Smooth muscle cell (in vitro differentiated cells): ENCODE measurements at regions not wholly inside any gene's neighbourhood (a gene's known extent, or its start where the extent isn't known, plus 50 kb on each side); places are given as distances from the start of the nearest gene placed in this dataset.
A peak's percentile ranks its signal among the peaks of the same experiment; 100 is the strongest.

Source experiments
- DNase-seq: peaks from one replicate; lab custom pipeline; 2025; ENCODE audit not compliant: unreplicated experiment; lab: John Stamatoyannopoulos, UW
- H2AFZ ChIP-seq: fragments of 200-600 bp; sonication (generic); 2 replicates; pipeline ENCODE4 v1.6.0; 2016; ENCODE audit warnings: antibody characterized with exemption, low read depth, mild to moderate bottlenecking
- H3F3A ChIP-seq: fragments of 200-600 bp; sonication (generic); 2 replicates; pipeline ENCODE4 v1.6.0; 2017; ENCODE audit warnings: antibody characterized with exemption, low read depth
- H3K27ac ChIP-seq: fragments of 200-600 bp; sonication (generic); 2 replicates; pipeline ENCODE4 v1.5.1; 2016; ENCODE audit warnings: low read depth, mild to moderate bottlenecking
- H3K27me3 ChIP-seq: fragments of 200-600 bp; sonication (generic); 2 replicates; pipeline ENCODE4 v1.6.1; 2016; ENCODE audit warnings: low read depth, mild to moderate bottlenecking
- H3K36me3 ChIP-seq: fragments of 200-600 bp; sonication (generic); 2 replicates; pipeline ENCODE4 v1.5.1; 2016; ENCODE audit warnings: low read depth
- H3K4me1 ChIP-seq: fragments of 200-600 bp; sonication (generic); 2 replicates; pipeline ENCODE4 v1.5.1; 2016; ENCODE audit warnings: low read depth
- H3K4me2 ChIP-seq: fragments of 200-600 bp; sonication (generic); 2 replicates; pipeline ENCODE4 v1.6.0; 2016; ENCODE audit warnings: mild to moderate bottlenecking
- H3K4me3 ChIP-seq: fragments of 200-600 bp; sonication (generic); 2 replicates; pipeline ENCODE4 v1.5.1; 2016; ENCODE audit warnings: mild to moderate bottlenecking
- H3K79me2 ChIP-seq: fragments of 200-600 bp; sonication (generic); 2 replicates; pipeline ENCODE4 v1.6.0; 2016; ENCODE audit warnings: low read depth, mild to moderate bottlenecking
- H3K9ac ChIP-seq: fragments of 200-600 bp; sonication (generic); 2 replicates; pipeline ENCODE4 v1.6.0; 2016; ENCODE audit warnings: low read depth
- H3K9me3 ChIP-seq: fragments of 200-600 bp; sonication (generic); replicated peaks from 2 replicates; pipeline ENCODE4 v1.5.1; 2016; ENCODE audit warnings: low read depth
- H4K20me1 ChIP-seq: fragments of 200-600 bp; sonication (generic); 2 replicates; pipeline ENCODE4 v1.6.0; 2016; ENCODE audit warnings: low read depth
- WGBS: methylation state at CpG from one replicate; pipeline ENCODE4 v1.1.7; 2016; ENCODE audit warnings: low lambda C conversion rate; 5-methylcytosine and 5-hydroxymethylcytosine counted together
- TF ChIP-seq, protein P1 (sequence below): fragments of 200-600 bp; sonication (generic); IDR thresholded peaks from 2 replicates; pipeline ENCODE4 v1.5.1; 2017; ENCODE audit warnings: borderline replicate concordance, mild to moderate bottlenecking, antibody characterized with exemption; ENCODE audit not compliant: insufficient read depth, poor library complexity, severe bottlenecking

DNA sequence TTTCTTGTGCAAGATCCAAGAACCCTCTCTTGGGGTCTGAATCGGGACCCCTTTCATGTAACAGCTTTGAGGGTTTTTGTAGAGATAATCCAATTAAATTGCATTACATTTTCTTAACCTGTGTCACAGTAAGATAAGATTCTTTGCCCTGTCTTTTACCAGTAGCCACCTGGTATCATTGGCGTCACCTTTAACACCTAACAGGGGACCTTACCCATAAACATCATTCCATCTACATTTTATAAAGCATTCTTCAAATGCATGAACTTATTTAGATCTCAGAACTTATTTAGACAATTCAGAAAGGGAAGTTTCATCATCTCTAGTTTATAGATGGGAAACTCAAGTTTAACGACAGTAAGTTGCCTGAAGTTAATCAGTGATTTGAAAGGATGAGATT, 106.4 kb upstream of the KLF6 start:
- Histone ChIP-seq H3F3A (peaks cover 35% of the 10 kb centered on the region), H3K9me3 (no peaks in the 10 kb centered on the region), H3K27me3 (no peaks in the 10 kb centered on the region), H3K36me3 (no peaks in the 10 kb centered on the region), H3K4me3 (no peak overlapping the region), H2AFZ (no peak overlapping the region), H4K20me1 (no peaks in the 10 kb centered on the region), H3K4me2 (no peak overlapping the region), H3K9ac (peak overlapping the region; percentile 4), H3K79me2 (no peaks in the 10 kb centered on the region), H3K4me1 (peaks cover 41% of the 10 kb centered on the region), H3K27ac (peak overlapping the region; percentile 99)
- no peak for DNase-seq
- TF ChIP-seq, protein P1, sequence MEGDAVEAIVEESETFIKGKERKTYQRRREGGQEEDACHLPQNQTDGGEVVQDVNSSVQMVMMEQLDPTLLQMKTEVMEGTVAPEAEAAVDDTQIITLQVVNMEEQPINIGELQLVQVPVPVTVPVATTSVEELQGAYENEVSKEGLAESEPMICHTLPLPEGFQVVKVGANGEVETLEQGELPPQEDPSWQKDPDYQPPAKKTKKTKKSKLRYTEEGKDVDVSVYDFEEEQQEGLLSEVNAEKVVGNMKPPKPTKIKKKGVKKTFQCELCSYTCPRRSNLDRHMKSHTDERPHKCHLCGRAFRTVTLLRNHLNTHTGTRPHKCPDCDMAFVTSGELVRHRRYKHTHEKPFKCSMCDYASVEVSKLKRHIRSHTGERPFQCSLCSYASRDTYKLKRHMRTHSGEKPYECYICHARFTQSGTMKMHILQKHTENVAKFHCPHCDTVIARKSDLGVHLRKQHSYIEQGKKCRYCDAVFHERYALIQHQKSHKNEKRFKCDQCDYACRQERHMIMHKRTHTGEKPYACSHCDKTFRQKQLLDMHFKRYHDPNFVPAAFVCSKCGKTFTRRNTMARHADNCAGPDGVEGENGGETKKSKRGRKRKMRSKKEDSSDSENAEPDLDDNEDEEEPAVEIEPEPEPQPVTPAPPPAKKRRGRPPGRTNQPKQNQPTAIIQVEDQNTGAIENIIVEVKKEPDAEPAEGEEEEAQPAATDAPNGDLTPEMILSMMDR = no peak
- WGBS = 80% methylated on average over 3 of the region's 3 CpGs

- TF ChIP-seq, protein P1 = no peak
- Histone ChIP-seq H3F3A (peaks cover 33% of the 10 kb centered on the region), H2AFZ (no peak overlapping the region), H3K36me3 (no peaks in the 10 kb centered on the region), H3K4me1 (peaks cover 46% of the 10 kb centered on the region), H3K4me2 (no peak overlapping the region), H3K9ac (peak overlapping the region; percentile 97), H3K4me3 (no peak overlapping the region), H3K79me2 (no peaks in the 10 kb centered on the region), H3K9me3 (no peaks in the 10 kb centered on the region), H4K20me1 (no peaks in the 10 kb centered on the region), H3K27me3 (no peaks in the 10 kb centered on the region), H3K27ac (peak overlapping the region; percentile 99)
- DNase-seq = no peak
- 90% methylated on average over 14 of the region's 14 CpGs for WGBS
Observed at GRCh38 chr10:3890602-3891352, 105.8 kb upstream of the KLF6 start.

- no peaks in the 10 kb centered on the region for H3K79me2 ChIP-seq
- H3K27me3 ChIP-seq = no peaks in the 10 kb centered on the region
- peak overlapping the region; percentile 99 for H3K27ac ChIP-seq
- 8% methylated on average over 4 of the region's 4 CpGs for WGBS
- no peaks in the 10 kb centered on the region for H3K9me3 ChIP-seq
- no peak overlapping the region for H3K4me3 ChIP-seq
- H3F3A ChIP-seq = peaks cover 37% of the 10 kb centered on the region
- TF ChIP-seq, protein P1 = no peak
- H4K20me1 ChIP-seq = no peaks in the 10 kb centered on the region
- H3K9ac ChIP-seq = peak overlapping the region; percentile 97
- peak overlapping the region; percentile 53 for H3K4me2 ChIP-seq
- no peak overlapping the region for H2AFZ ChIP-seq
- H3K4me1 ChIP-seq = peaks cover 44% of the 10 kb centered on the region
- no peak for DNase-seq
- H3K36me3 ChIP-seq = no peaks in the 10 kb centered on the region
Observed at GRCh38 chr10:3889961-3890522, 105.0 kb upstream of the KLF6 start.
